ENCODE measurements at regions not wholly inside any gene's neighbourhood (a gene's known extent, or its start where the extent isn't known, plus 50 kb on each side); places are given as distances from the start of the nearest gene placed in this dataset.

DNA sequence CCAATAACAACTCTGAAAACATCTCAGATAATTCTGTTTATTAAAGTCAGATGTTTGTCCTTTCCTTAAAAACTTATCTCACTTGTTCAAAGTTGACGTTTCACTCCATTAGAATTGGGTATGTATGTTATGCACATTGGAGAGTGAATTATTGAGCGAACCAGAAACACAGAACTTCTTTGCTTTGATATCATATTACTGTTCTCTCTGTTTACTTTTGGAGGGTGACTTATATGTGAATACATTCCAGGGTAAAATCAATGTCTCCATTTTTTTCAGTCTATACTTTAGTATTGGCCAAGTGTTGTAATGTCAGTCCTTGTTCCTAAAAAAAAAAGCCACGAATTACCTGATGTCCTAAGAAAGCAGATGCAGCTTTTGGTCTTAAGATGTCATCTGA lies 307.4 kb downstream of the CSNK1G3 start:
- Histone ChIP-seq H3K27ac (ENCODE audit: low read depth in 1 of 2, low read length in 2 of 2) (no peak overlapping the region), H3K36me3 (ENCODE audit: control insufficient read depth in 1 of 2, insufficient read depth in 2 of 2, low read length in 1 of 2) (no peaks in the 10 kb centered on the region), H3K9me3 (ENCODE audit: control insufficient read depth, low read length) (no peaks in the 10 kb centered on the region), H3K4me1 (ENCODE audit: control insufficient read depth in 1 of 2, insufficient read depth in 2 of 2, low read length in 2 of 2) (peaks cover 0 to 1% of the 10 kb centered on the region in 2 donors), H3K27me3 (ENCODE audit: control insufficient read depth in 1 of 2, insufficient read depth in 2 of 2, low read length in 1 of 2) (no peaks in the 10 kb centered on the region), H3K4me3 (ENCODE audit: low read length in 2 of 2) (no peak overlapping the region)
- ATAC-seq (ENCODE audit: low FRiP score) (no peak), DNase-seq (no peak)
- 86 to 88% methylated on average over 3 of the region's 3 CpGs for WGBS, 2 donors
- intact Hi-C loops (cut with DNase I), result no loop called here

DNA sequence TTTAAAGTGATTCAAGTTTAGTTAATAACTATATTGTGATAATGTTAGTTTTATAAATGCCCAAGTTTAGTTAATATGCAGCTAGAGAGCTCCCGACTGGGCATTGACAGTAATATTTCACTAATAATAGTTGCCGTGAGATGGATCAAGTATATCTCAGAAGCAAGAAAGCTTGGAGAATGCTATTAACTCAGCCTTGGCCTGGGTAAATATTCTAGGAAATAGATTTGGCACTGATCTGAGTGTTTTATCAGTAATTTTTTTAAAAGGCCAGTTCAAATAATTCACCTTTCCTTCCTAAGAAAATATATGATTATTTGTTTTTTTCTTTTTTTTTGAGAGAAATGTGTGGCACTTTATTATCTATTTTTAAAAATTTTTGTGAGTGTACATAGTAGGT lies 305.3 kb downstream of the CSNK1G3 start:
- no peaks in the 10 kb centered on the region for H3K36me3 ChIP-seq (ENCODE audit: control insufficient read depth in 1 of 2, insufficient read depth in 2 of 2, low read length in 1 of 2)
- DNase-seq (no peak), ATAC-seq (ENCODE audit: low FRiP score) (no peak)
- WGBS, 2 donors, result 63 to 72% methylated on average over 2 of the region's 2 CpGs
- no peaks in the 10 kb centered on the region for H3K9me3 ChIP-seq (ENCODE audit: control insufficient read depth, low read length)
- H3K27ac ChIP-seq (ENCODE audit: low read depth in 1 of 2, low read length in 2 of 2), result no peak overlapping the region
- H3K27me3 ChIP-seq (ENCODE audit: control insufficient read depth in 1 of 2, insufficient read depth in 2 of 2, low read length in 1 of 2), result no peaks in the 10 kb centered on the region
- H3K4me1 ChIP-seq (ENCODE audit: control insufficient read depth in 1 of 2, insufficient read depth in 2 of 2, low read length in 2 of 2), result peaks cover 0 to 1% of the 10 kb centered on the region in 2 donors
- H3K4me3 ChIP-seq (ENCODE audit: low read length in 2 of 2), result no peak overlapping the region
- intact Hi-C loops (cut with DNase I), result no loop called here

DNA sequence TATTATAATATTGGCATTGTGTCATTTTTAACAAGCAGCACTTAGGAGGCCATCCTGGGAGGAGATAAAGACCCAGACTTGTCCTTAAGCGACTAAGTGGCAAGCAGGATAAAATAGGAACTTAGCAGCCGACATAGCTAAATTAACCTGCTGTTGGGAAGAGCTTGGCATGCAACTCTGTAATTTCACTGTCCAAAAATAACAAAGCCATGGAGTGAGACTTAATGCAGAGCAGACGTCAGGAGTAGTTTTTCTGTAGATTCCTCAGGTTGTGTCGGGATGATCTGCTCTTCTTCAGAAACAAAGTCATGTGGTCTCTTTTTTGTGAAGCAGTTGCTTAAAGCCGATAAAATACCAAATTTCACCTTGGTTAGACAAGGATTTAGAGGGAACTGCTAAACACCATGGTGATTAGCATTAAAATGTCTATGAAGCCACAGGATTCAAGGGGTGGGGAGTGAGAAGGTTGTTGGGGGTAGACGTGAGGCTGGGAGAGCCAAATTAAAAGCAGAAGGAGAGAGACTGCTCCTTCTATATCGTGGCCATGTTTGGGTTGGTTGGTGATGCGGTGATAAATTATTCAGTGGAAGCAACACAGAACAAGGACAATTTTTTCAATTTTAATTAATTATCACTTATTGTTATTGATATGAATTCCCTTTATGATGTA lies 303.0 kb downstream of the CSNK1G3 start:
- H3K4me3 ChIP-seq (ENCODE audit: low read length in 2 of 2), result no peak overlapping the region
- peaks cover 0 to 1% of the 10 kb centered on the region in 2 donors for H3K4me1 ChIP-seq (ENCODE audit: control insufficient read depth in 1 of 2, insufficient read depth in 2 of 2, low read length in 2 of 2)
- no peaks in the 10 kb centered on the region for H3K9me3 ChIP-seq (ENCODE audit: control insufficient read depth, low read length)
- WGBS, 2 donors, result 41 to 46% methylated on average over 8 of the region's 8 CpGs
- H3K27me3 ChIP-seq (ENCODE audit: control insufficient read depth in 1 of 2, insufficient read depth in 2 of 2, low read length in 1 of 2), result no peaks in the 10 kb centered on the region
- no peak for ATAC-seq (ENCODE audit: low FRiP score)
- no peak overlapping the region for H3K27ac ChIP-seq (ENCODE audit: low read depth in 1 of 2, low read length in 2 of 2)
- no peak for DNase-seq
- intact Hi-C loops (cut with DNase I), result no loop called here
- no peaks in the 10 kb centered on the region for H3K36me3 ChIP-seq (ENCODE audit: control insufficient read depth in 1 of 2, insufficient read depth in 2 of 2, low read length in 1 of 2)

DNA sequence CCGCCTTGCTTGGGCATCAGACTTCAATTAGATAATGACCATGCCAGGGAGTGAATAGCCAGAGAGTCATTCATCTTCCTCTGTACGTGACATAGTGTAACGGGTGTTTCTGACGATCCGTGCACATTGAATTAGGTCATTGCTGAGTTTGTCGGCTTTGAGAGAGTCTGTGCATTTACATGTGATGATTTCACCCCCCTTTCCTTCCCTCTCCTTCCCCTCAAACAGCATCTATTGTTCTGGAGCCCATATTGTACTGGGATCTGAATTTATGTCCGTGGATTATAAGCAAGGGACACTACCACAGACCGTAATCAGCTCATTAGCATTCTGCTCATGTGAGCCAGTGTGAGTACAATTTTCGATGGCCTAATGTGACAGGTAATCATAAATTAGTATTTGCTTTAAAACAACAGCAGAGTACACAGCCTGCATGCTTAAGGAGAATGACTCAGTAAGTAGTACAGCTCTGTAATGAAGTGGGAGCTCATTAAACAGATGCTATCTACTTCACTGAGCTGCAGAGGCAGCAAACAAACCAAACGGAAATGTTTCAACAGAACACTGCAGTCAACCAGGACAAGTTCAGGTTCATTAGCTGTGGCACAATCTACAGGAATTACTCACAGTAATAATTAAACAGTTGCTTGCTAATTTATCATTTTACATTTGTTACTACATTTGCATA lies 302.1 kb downstream of the CSNK1G3 start:
- no peaks in the 10 kb centered on the region for H3K27me3 ChIP-seq (ENCODE audit: control insufficient read depth in 1 of 2, insufficient read depth in 2 of 2, low read length in 1 of 2)
- DNase-seq (no peak), ATAC-seq (ENCODE audit: low FRiP score) (no peak)
- H3K4me1 ChIP-seq (ENCODE audit: control insufficient read depth in 1 of 2, insufficient read depth in 2 of 2, low read length in 2 of 2), result peaks cover 0 to 1% of the 10 kb centered on the region in 2 donors
- WGBS, 2 donors, result 81 to 87% methylated on average over 10 of the region's 10 CpGs
- no peak overlapping the region for H3K27ac ChIP-seq (ENCODE audit: low read depth in 1 of 2, low read length in 2 of 2)
- H3K36me3 ChIP-seq (ENCODE audit: control insufficient read depth in 1 of 2, insufficient read depth in 2 of 2, low read length in 1 of 2), result no peaks in the 10 kb centered on the region
- no peaks in the 10 kb centered on the region for H3K9me3 ChIP-seq (ENCODE audit: control insufficient read depth, low read length)
- no peak overlapping the region for H3K4me3 ChIP-seq (ENCODE audit: low read length in 2 of 2)
- intact Hi-C loops (cut with DNase I), result no loop called here

DNA sequence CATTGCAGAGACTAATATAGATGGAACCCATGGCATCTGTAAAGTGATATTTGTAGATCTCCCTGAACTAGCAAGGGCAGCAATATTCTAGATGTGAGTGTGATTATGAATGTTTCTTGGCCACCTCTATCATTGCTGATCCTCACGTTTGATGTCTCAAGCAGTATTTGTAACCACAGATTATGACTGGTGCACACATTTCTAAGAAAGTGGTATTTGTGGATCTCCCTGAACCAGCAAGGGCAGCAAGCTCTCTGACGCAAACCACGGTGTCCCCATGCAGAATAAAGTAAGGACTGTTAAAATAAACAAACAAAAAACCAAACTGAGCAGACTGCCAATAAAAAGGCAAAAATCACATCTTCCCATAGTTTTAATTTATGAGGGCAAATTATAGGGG lies 301.3 kb downstream of the CSNK1G3 start:
- Histone ChIP-seq H3K36me3 (ENCODE audit: control insufficient read depth in 1 of 2, insufficient read depth in 2 of 2, low read length in 1 of 2) (no peaks in the 10 kb centered on the region), H3K4me3 (ENCODE audit: low read length in 2 of 2) (no peak overlapping the region), H3K4me1 (ENCODE audit: control insufficient read depth in 1 of 2, insufficient read depth in 2 of 2, low read length in 2 of 2) (peaks cover 1 to 4% of the 10 kb centered on the region in 2 donors), H3K9me3 (ENCODE audit: control insufficient read depth, low read length) (no peaks in the 10 kb centered on the region), H3K27me3 (ENCODE audit: control insufficient read depth in 1 of 2, insufficient read depth in 2 of 2, low read length in 1 of 2) (no peaks in the 10 kb centered on the region), H3K27ac (ENCODE audit: low read depth in 1 of 2, low read length in 2 of 2) (no peak overlapping the region)
- WGBS, 2 donors, result 88 to 92% methylated on average over 3 of the region's 3 CpGs
- DNase-seq (no peak), ATAC-seq (ENCODE audit: low FRiP score) (no peak)
- intact Hi-C loops (cut with DNase I), result no loop called here

DNA sequence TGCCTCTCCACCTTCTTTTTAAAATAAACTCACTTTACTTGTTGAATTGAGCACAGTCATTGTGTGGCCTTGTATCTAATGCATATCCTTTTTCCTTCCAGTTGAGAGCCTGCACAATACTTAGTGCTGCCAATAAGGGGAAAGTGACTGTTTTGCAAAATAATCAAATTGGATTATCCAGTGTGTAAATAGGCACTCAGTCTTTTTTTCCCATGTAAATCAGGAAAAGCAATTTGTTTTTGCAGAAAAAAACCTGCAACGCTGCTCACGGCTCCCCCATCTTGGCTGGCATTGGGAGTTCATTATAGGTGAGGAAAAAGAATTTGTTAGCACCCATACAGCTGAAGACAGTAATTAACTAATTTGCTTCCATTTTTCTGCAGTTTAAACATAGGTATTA lies 299.9 kb downstream of the CSNK1G3 start:
- H3K27ac ChIP-seq (ENCODE audit: low read depth in 1 of 2, low read length in 2 of 2), result no peak overlapping the region
- no peak overlapping the region for H3K4me3 ChIP-seq (ENCODE audit: low read length in 2 of 2)
- H3K4me1 ChIP-seq (ENCODE audit: control insufficient read depth in 1 of 2, insufficient read depth in 2 of 2, low read length in 2 of 2), result peaks cover 1 to 4% of the 10 kb centered on the region in 2 donors
- H3K27me3 ChIP-seq (ENCODE audit: control insufficient read depth in 1 of 2, insufficient read depth in 2 of 2, low read length in 1 of 2), result no peaks in the 10 kb centered on the region
- ATAC-seq (ENCODE audit: low FRiP score), result no peak
- no peaks in the 10 kb centered on the region for H3K36me3 ChIP-seq (ENCODE audit: control insufficient read depth in 1 of 2, insufficient read depth in 2 of 2, low read length in 1 of 2)
- intact Hi-C loops (cut with DNase I), result no loop called here
- no peak for DNase-seq
- no peaks in the 10 kb centered on the region for H3K9me3 ChIP-seq (ENCODE audit: control insufficient read depth, low read length)
- 98 to 100% methylated on average over 2 of the region's 2 CpGs for WGBS, 2 donors

DNA sequence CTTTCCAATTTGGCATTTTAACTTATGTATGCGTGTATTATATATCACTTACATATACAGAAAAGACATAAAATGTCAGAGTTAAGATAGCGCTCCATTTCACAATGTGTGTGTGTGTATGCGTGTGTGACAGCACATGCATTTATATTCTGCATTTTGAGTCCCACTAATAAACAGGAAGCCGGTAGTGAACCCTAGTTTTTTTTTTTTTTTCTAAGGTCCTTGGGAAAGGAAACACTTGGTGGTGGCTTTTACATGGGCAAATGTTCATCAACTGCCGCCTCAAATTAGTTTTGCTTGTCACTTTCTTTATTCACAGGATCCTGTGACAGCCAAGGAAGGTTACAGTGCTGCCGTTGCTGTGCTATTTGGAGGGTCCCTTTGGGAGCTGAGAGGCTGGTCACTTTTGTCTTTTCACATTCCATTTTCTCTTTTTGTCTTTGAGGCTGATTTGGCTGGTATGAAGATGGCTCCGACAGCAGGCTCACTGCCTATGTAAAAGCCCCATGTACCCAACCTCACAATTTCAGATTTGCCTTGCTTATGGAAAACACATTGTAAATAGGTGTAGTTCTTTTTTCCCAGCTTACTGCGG lies 298.9 kb downstream of the CSNK1G3 start:
- ATAC-seq (ENCODE audit: low FRiP score), result no peak
- peaks cover 1 to 4% of the 10 kb centered on the region in 2 donors for H3K4me1 ChIP-seq (ENCODE audit: control insufficient read depth in 1 of 2, insufficient read depth in 2 of 2, low read length in 2 of 2)
- H3K4me3 ChIP-seq (ENCODE audit: low read length in 2 of 2), result no peak overlapping the region
- no peak overlapping the region for H3K27ac ChIP-seq (ENCODE audit: low read depth in 1 of 2, low read length in 2 of 2)
- 90 to 97% methylated on average over 8 of the region's 8 CpGs for WGBS, 2 donors
- intact Hi-C loops (cut with DNase I), result no loop called here
- no peaks in the 10 kb centered on the region for H3K27me3 ChIP-seq (ENCODE audit: control insufficient read depth in 1 of 2, insufficient read depth in 2 of 2, low read length in 1 of 2)
- no peaks in the 10 kb centered on the region for H3K36me3 ChIP-seq (ENCODE audit: control insufficient read depth in 1 of 2, insufficient read depth in 2 of 2, low read length in 1 of 2)
- DNase-seq, result no peak
- H3K9me3 ChIP-seq (ENCODE audit: control insufficient read depth, low read length), result no peaks in the 10 kb centered on the region

DNA sequence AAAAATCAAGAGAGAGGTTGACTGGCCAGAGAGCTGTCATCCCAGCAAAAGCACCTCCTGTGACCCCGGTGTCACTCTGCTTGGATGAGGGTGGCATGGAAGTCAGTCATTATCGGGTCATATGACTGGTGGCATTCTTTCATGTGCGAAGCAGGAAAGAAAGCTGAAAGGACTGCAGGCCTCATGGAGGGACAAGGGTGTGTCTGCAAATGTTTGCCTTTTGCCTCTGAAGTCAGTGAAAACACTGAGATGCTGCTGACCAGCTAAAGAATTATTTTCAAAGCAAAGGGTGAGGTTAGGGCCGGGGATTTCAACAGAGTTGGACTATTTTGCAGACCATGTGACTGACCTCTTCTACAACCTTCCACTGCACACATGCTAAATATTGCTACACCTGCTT lies 298.3 kb downstream of the CSNK1G3 start:
- DNase-seq (no peak), ATAC-seq (ENCODE audit: low FRiP score) (no peak)
- intact Hi-C loops (cut with DNase I), result no loop called here
- H3K27ac ChIP-seq (ENCODE audit: low read depth in 1 of 2, low read length in 2 of 2), result no peak overlapping the region
- H3K9me3 ChIP-seq (ENCODE audit: control insufficient read depth, low read length), result no peaks in the 10 kb centered on the region
- no peaks in the 10 kb centered on the region for H3K36me3 ChIP-seq (ENCODE audit: control insufficient read depth in 1 of 2, insufficient read depth in 2 of 2, low read length in 1 of 2)
- 84 to 86% methylated on average over 4 of the region's 4 CpGs for WGBS, 2 donors
- H3K27me3 ChIP-seq (ENCODE audit: control insufficient read depth in 1 of 2, insufficient read depth in 2 of 2, low read length in 1 of 2), result no peaks in the 10 kb centered on the region
- no peak overlapping the region for H3K4me3 ChIP-seq (ENCODE audit: low read length in 2 of 2)
- H3K4me1 ChIP-seq (ENCODE audit: control insufficient read depth in 1 of 2, insufficient read depth in 2 of 2, low read length in 2 of 2), result peaks cover 1 to 4% of the 10 kb centered on the region in 2 donors
